ENCODE measurements at regions not wholly inside any gene's neighbourhood (a gene's known extent, or its start where the extent isn't known, plus 50 kb on each side); places are given as distances from the start of the nearest gene placed in this dataset.

DNA sequence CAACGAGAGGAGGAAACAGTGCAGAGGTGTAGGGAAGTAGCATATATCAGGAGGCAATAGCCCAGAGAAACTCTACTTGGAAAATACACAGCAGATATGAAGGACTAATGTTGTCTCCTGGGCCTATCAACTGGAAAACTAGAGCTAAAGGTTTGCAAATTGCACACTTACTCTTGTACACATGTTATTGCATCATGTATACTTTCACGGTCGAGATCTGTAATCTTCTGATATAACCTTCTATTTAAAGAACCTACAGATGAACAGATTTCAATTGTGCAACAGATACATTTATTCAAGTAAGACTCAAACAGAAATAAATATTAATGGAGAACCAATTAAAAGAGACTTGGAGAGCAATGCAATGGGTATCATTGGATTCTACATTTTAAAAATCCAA is 256.3 kb upstream of the TMEM161B start:
- CTCF ChIA-PET: no interaction called here
- Mint-ChIP-seq H3K27me3 (ENCODE audit: insufficient read depth, unreplicated experiment) (peaks cover 57% of the 10 kb centered on the region), H3K27ac (ENCODE audit: low read depth, unreplicated experiment) (no peak overlapping the region), H3K4me1 (ENCODE audit: insufficient read depth, unreplicated experiment) (no peaks in the 10 kb centered on the region), H3K36me3 (ENCODE audit: insufficient read depth, unreplicated experiment) (no peaks in the 10 kb centered on the region), H3K9me3 (ENCODE audit: unreplicated experiment) (no peaks in the 10 kb centered on the region), H3K4me3 (ENCODE audit: unreplicated experiment) (no peak overlapping the region)
- POLR2A ChIA-PET: no interaction called here
- TF ChIP-seq, protein P1, sequence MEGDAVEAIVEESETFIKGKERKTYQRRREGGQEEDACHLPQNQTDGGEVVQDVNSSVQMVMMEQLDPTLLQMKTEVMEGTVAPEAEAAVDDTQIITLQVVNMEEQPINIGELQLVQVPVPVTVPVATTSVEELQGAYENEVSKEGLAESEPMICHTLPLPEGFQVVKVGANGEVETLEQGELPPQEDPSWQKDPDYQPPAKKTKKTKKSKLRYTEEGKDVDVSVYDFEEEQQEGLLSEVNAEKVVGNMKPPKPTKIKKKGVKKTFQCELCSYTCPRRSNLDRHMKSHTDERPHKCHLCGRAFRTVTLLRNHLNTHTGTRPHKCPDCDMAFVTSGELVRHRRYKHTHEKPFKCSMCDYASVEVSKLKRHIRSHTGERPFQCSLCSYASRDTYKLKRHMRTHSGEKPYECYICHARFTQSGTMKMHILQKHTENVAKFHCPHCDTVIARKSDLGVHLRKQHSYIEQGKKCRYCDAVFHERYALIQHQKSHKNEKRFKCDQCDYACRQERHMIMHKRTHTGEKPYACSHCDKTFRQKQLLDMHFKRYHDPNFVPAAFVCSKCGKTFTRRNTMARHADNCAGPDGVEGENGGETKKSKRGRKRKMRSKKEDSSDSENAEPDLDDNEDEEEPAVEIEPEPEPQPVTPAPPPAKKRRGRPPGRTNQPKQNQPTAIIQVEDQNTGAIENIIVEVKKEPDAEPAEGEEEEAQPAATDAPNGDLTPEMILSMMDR (IDR thresholded peaks at IDR 0.05; ENCODE audit: unreplicated experiment): no peak
- DNase-seq (ENCODE audit: unreplicated experiment): no peak
- no TSS peak for BruUV-seq (replicated peaks)
- intact Hi-C loops (cut with micrococcal nuclease): no loop called here

GRCh38 chr5:88519066-88519465 is 250.4 kb upstream of the TMEM161B start:
- ChIA-PET CTCF (no interaction called here), POLR2A (no interaction called here)
- Mint-ChIP-seq H3K36me3 (ENCODE audit: insufficient read depth, unreplicated experiment) (no peaks in the 10 kb centered on the region), H3K9me3 (ENCODE audit: unreplicated experiment) (no peaks in the 10 kb centered on the region), H3K4me1 (ENCODE audit: insufficient read depth, unreplicated experiment) (no peaks in the 10 kb centered on the region), H3K4me3 (ENCODE audit: unreplicated experiment) (no peak overlapping the region), H3K27me3 (ENCODE audit: insufficient read depth, unreplicated experiment) (peaks cover 57% of the 10 kb centered on the region), H3K27ac (ENCODE audit: low read depth, unreplicated experiment) (no peak overlapping the region)
- TF ChIP-seq, protein P1 (IDR thresholded peaks at IDR 0.05; ENCODE audit: unreplicated experiment): no peak
- no TSS peak for BruUV-seq (replicated peaks)
- DNase-seq (ENCODE audit: unreplicated experiment): no peak
- intact Hi-C loops (cut with micrococcal nuclease): no loop called here

- H3K36me3 Mint-ChIP-seq (ENCODE audit: insufficient read depth, unreplicated experiment): no peaks in the 10 kb centered on the region
- no peak overlapping the region for H3K27ac Mint-ChIP-seq (ENCODE audit: low read depth, unreplicated experiment)
- DNase-seq (ENCODE audit: unreplicated experiment): no peak
- intact Hi-C loops (cut with micrococcal nuclease): no loop called here
- no peak overlapping the region for H3K4me3 Mint-ChIP-seq (ENCODE audit: unreplicated experiment)
- POLR2A ChIA-PET: no interaction called here
- TF ChIP-seq, protein P1 (IDR thresholded peaks at IDR 0.05; ENCODE audit: unreplicated experiment): no peak
- no TSS peak for BruUV-seq (replicated peaks)
- no peaks in the 10 kb centered on the region for H3K4me1 Mint-ChIP-seq (ENCODE audit: insufficient read depth, unreplicated experiment)
- no peaks in the 10 kb centered on the region for H3K9me3 Mint-ChIP-seq (ENCODE audit: unreplicated experiment)
- H3K27me3 Mint-ChIP-seq (ENCODE audit: insufficient read depth, unreplicated experiment): peaks cover 64% of the 10 kb centered on the region
- CTCF ChIA-PET: no interaction called here
Observed at GRCh38 chr5:88518131-88519016, 249.7 kb upstream of the TMEM161B start.

DNA sequence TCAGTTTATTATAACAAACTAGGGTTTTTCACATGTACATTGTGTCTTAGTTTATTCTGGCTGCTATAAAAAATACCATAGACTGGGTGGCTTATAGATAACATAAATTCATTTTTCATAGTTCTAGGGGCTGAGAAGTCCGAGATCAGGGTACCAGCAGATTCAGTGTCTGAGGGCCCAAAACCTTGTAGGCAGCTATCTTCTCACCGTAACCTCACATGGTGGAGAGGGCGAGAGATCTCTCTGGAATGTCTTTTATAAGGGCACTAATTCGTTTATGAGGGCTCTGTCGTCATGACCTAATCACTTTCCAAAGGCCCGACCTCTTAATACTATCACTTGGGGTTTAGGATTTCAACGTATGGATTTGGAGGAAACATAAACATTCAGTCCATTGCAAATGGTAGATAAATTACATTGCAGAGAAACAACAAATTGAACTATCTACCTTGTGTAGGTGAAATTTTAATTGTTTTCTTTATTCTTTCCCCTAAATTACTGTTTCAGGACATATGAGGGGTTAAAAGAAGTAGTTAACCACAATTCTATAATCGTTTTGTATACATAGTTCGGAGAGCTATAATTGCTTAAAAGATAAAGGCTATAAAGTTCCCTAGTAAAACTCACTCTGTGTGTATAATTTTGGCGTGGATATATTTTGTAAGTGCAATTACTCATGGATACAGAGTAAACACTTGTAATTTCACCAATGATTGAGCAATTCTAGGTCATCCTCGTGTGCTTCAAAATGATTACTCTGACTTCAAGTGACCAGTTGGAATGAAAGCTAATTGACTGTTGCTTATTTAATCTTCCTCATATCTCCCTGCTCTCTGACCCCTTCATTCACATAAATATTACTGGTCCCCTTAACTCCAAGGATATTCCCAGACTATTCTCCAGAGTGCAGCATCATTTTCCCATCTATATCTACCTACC is 247.5 kb upstream of the TMEM161B start:
- ChIA-PET POLR2A (no interaction called here), CTCF (no interaction called here)
- intact Hi-C loops (cut with micrococcal nuclease): no loop called here
- DNase-seq (ENCODE audit: unreplicated experiment): peak; percentile 7
- TF ChIP-seq, protein P1 (IDR thresholded peaks at IDR 0.05; ENCODE audit: unreplicated experiment): no peak
- Mint-ChIP-seq H3K36me3 (ENCODE audit: insufficient read depth, unreplicated experiment) (no peaks in the 10 kb centered on the region), H3K27ac (ENCODE audit: low read depth, unreplicated experiment) (no peak overlapping the region), H3K27me3 (ENCODE audit: insufficient read depth, unreplicated experiment) (peaks cover 64% of the 10 kb centered on the region), H3K4me1 (ENCODE audit: insufficient read depth, unreplicated experiment) (no peaks in the 10 kb centered on the region), H3K9me3 (ENCODE audit: unreplicated experiment) (no peaks in the 10 kb centered on the region), H3K4me3 (ENCODE audit: unreplicated experiment) (no peak overlapping the region)
- no TSS peak for BruUV-seq (replicated peaks)

Data from MCF 10A (cell line).